DOHH2 (cell line): ENCODE measurements at regions not wholly inside any gene's neighbourhood (a gene's known extent, or its start where the extent isn't known, plus 50 kb on each side); places are given as distances from the start of the nearest gene placed in this dataset.

ENCODE experiments used
- H3F3A ChIP-seq: fragments of 200-600 bp; sonication (generic), shearing (Covaris generic); 2 replicates; pipeline ENCODE4 v1.6.0; 2016; ENCODE audit warnings: antibody characterized with exemption, mild to moderate bottlenecking; ENCODE audit not compliant: control insufficient read depth, insufficient read depth
- H3K27ac ChIP-seq: fragments of 200-600 bp; sonication (generic); 2 replicates; pipeline ENCODE4 v1.5.1; 2014; ENCODE audit warnings: low read depth, mild to moderate bottlenecking, low read length, moderate library complexity
- H3K27me3 ChIP-seq: fragments of 200-600 bp; sonication (generic); 2 replicates; pipeline ENCODE4 v1.6.1; 2014; ENCODE audit warnings: mild to moderate bottlenecking, low read length, mixed read lengths; ENCODE audit not compliant: control insufficient read depth
- H3K36me3 ChIP-seq: fragments of 200-600 bp; sonication (generic); 2 replicates; pipeline ENCODE4 v1.6.1; 2014; ENCODE audit warnings: mild to moderate bottlenecking, low read length, moderate library complexity, mixed read lengths; ENCODE audit not compliant: control insufficient read depth
- H3K4me1 ChIP-seq: fragments of 200-600 bp; sonication (generic); 2 replicates; pipeline ENCODE4 v1.6.1; 2014; ENCODE audit warnings: mild to moderate bottlenecking, low read length, mixed read lengths; ENCODE audit not compliant: control insufficient read depth
- H3K4me2 ChIP-seq: fragments of 200-600 bp; sonication (generic); 2 replicates; pipeline ENCODE4 v1.6.0; 2014; ENCODE audit warnings: mild to moderate bottlenecking, low read length, moderate library complexity
- H3K4me3 ChIP-seq: fragments of 200-600 bp; sonication (generic); 2 replicates; pipeline ENCODE4 v1.5.1; 2014; ENCODE audit warnings: mild to moderate bottlenecking, low read length, mixed read lengths
- H3K79me2 ChIP-seq: fragments of 200-600 bp; sonication (generic); 2 replicates; pipeline ENCODE4 v1.6.1; 2014; ENCODE audit warnings: mild to moderate bottlenecking, low read length, mixed read lengths; ENCODE audit not compliant: control insufficient read depth
- H3K9me2 ChIP-seq: fragments of 200-600 bp; sonication (generic); replicated peaks from 2 replicates; pipeline ENCODE4 v1.6.1; 2014; ENCODE audit warnings: mild to moderate bottlenecking, low read length, mixed read lengths; ENCODE audit not compliant: control insufficient read depth
- H3K9me3 ChIP-seq: fragments of 200-600 bp; sonication (generic); 2 replicates; pipeline ENCODE4 v1.6.1; 2014; ENCODE audit warnings: antibody characterized with exemption, low read length, mixed read lengths; ENCODE audit not compliant: control insufficient read depth, insufficient read depth
- H4K20me1 ChIP-seq: fragments of 200-600 bp; sonication (generic); 2 replicates; pipeline ENCODE4 v1.6.0; 2014; ENCODE audit warnings: low read depth, mild to moderate bottlenecking, antibody characterized with exemption, low read length, moderate library complexity; ENCODE audit not compliant: control insufficient read depth, insufficient read depth
- CTCF ChIP-seq: fragments of 200-600 bp; sonication (generic); IDR thresholded peaks from one replicate; pipeline ENCODE4 v1.5.1; 2014; ENCODE audit warnings: antibody characterized with exemption, mild to moderate bottlenecking, low read depth, low read length; ENCODE audit not compliant: poor library complexity, severe bottlenecking
- EZH2phosphoT487 ChIP-seq: fragments of 200-600 bp; sonication (generic); IDR thresholded peaks from 2 replicates; pipeline ENCODE4 v1.6.1; 2017; ENCODE audit warnings: borderline replicate concordance, mild to moderate bottlenecking, antibody characterized with exemption, low read length, moderate library complexity, mixed read lengths

GRCh38 chr6:4518506-4518905 is 257.7 kb upstream of the CDYL start:
- no peaks in the 10 kb centered on the region for H3K79me2 ChIP-seq
- no peaks in the 10 kb centered on the region for H3K27me3 ChIP-seq
- H3K9me2 ChIP-seq: no peaks in the 10 kb centered on the region
- no peak overlapping the region for H3K4me3 ChIP-seq
- no peaks in the 10 kb centered on the region for H3K9me3 ChIP-seq
- no peak overlapping the region for H3K27ac ChIP-seq
- H3K4me1 ChIP-seq: no peaks in the 10 kb centered on the region
- H3F3A ChIP-seq: no peaks in the 10 kb centered on the region
- no peaks in the 10 kb centered on the region for H4K20me1 ChIP-seq
- H3K36me3 ChIP-seq: no peaks in the 10 kb centered on the region
- no peak for TF ChIP-seq EZH2phosphoT487
- no peak for TF ChIP-seq CTCF
- no peak overlapping the region for H3K4me2 ChIP-seq

GRCh38 chr6:4516206-4516605 is 260.0 kb upstream of the CDYL start:
- H3K4me1 ChIP-seq: no peaks in the 10 kb centered on the region
- H3K27me3 ChIP-seq: no peaks in the 10 kb centered on the region
- H3F3A ChIP-seq: no peaks in the 10 kb centered on the region
- TF ChIP-seq EZH2phosphoT487 (no peak), CTCF (no peak)
- H3K4me2 ChIP-seq: no peak overlapping the region
- no peaks in the 10 kb centered on the region for H3K36me3 ChIP-seq
- H3K9me3 ChIP-seq: no peaks in the 10 kb centered on the region
- H3K4me3 ChIP-seq: no peak overlapping the region
- no peaks in the 10 kb centered on the region for H3K79me2 ChIP-seq
- H3K9me2 ChIP-seq: no peaks in the 10 kb centered on the region
- H3K27ac ChIP-seq: no peak overlapping the region
- no peaks in the 10 kb centered on the region for H4K20me1 ChIP-seq

GRCh38 chr6:4513561-4513960 is 262.6 kb upstream of the CDYL start:
- H3K9me3 ChIP-seq: no peaks in the 10 kb centered on the region
- no peak overlapping the region for H3K4me3 ChIP-seq
- no peak overlapping the region for H3K4me2 ChIP-seq
- H3K9me2 ChIP-seq: no peaks in the 10 kb centered on the region
- H3F3A ChIP-seq: no peaks in the 10 kb centered on the region
- no peaks in the 10 kb centered on the region for H3K27me3 ChIP-seq
- H3K27ac ChIP-seq: no peak overlapping the region
- H4K20me1 ChIP-seq: no peaks in the 10 kb centered on the region
- H3K79me2 ChIP-seq: no peaks in the 10 kb centered on the region
- H3K4me1 ChIP-seq: no peaks in the 10 kb centered on the region
- no peaks in the 10 kb centered on the region for H3K36me3 ChIP-seq
- TF ChIP-seq CTCF (no peak), EZH2phosphoT487 (no peak)

GRCh38 chr6:4512051-4512471 is 264.1 kb upstream of the CDYL start:
- no peak overlapping the region for H3K4me2 ChIP-seq
- H3K4me1 ChIP-seq: no peaks in the 10 kb centered on the region
- no peak overlapping the region for H3K27ac ChIP-seq
- no peak for TF ChIP-seq CTCF
- TF ChIP-seq EZH2phosphoT487: no peak
- no peaks in the 10 kb centered on the region for H3K27me3 ChIP-seq
- H3K36me3 ChIP-seq: no peaks in the 10 kb centered on the region
- no peaks in the 10 kb centered on the region for H3K9me2 ChIP-seq
- H4K20me1 ChIP-seq: no peaks in the 10 kb centered on the region
- no peaks in the 10 kb centered on the region for H3K79me2 ChIP-seq
- no peaks in the 10 kb centered on the region for H3K9me3 ChIP-seq
- H3F3A ChIP-seq: no peaks in the 10 kb centered on the region
- no peak overlapping the region for H3K4me3 ChIP-seq
